Keratinocyte (primary cell): ENCODE measurements at regions not wholly inside any gene's neighbourhood (a gene's known extent, or its start where the extent isn't known, plus 50 kb on each side); places are given as distances from the start of the nearest gene placed in this dataset.

ENCODE experiments used
- DNase-seq: peaks from one replicate; pipeline ENCODE4 v3.0.0-alpha.2; 2011; ENCODE audit warnings: low read depth, missing footprints, low spot score
- FAIRE-seq: peaks from 2 replicates; lab custom pipeline; 2011; peaks lifted over from hg19 to GRCh38; lab: Jason Lieb, UNC
- H2AFZ ChIP-seq: 2 replicates; pipeline ENCODE4 v1.6.0; 2012; ENCODE audit warnings: low read length, control low read depth, inconsistent platforms; ENCODE audit not compliant: control insufficient read depth
- H3K27ac ChIP-seq: 2 replicates; pipeline ENCODE4 v1.5.1; 2011; ENCODE audit warnings: low read length; ENCODE audit not compliant: control insufficient read depth, insufficient read depth
- H3K27me3 ChIP-seq: 3 replicates; pipeline ENCODE4 v1.6.0; 2011; ENCODE audit warnings: low read length; ENCODE audit not compliant: control insufficient read depth, insufficient read depth; ENCODE audit errors: extremely low read depth
- H3K36me3 ChIP-seq, 2 experiments: 2 replicates in 1 of 2; 3 replicates in 1 of 2; pipeline ENCODE4 v1.5.1; 2011; ENCODE audit warnings: low read length in 2 of 2, mild to moderate bottlenecking in 1 of 2; ENCODE audit not compliant: control insufficient read depth in 2 of 2, insufficient read depth in 2 of 2; ENCODE audit errors: extremely low read depth in 1 of 2
- H3K4me1 ChIP-seq: 3 replicates; pipeline ENCODE4 v1.5.1; 2011; ENCODE audit warnings: low read length; ENCODE audit not compliant: control insufficient read depth, insufficient read depth; ENCODE audit errors: extremely low read depth
- H3K4me2 ChIP-seq: 3 replicates; pipeline ENCODE4 v1.6.0; 2011; ENCODE audit warnings: low read depth, low read length; ENCODE audit not compliant: control insufficient read depth, insufficient read depth; ENCODE audit errors: extremely low read depth
- H3K4me3 ChIP-seq, 3 experiments: fragments of 200-600 bp in 1 of 3; sonication (generic) in 1 of 3; 2 replicates in 2 of 3; 3 replicates in 1 of 3; pipeline ENCODE4 v1.5.1; 2011 to 2016; ENCODE audit warnings: low read length in 3 of 3, mild to moderate bottlenecking in 3 of 3, control low read depth in 2 of 3, inconsistent platforms in 1 of 3, low read depth in 1 of 3, mixed read lengths in 1 of 3, mixed run types in 1 of 3, moderate library complexity in 1 of 3; ENCODE audit not compliant: control insufficient read depth in 2 of 3, insufficient read depth in 2 of 3; ENCODE audit errors: extremely low read depth in 1 of 3
- H3K79me2 ChIP-seq: 2 replicates; pipeline ENCODE4 v1.6.0; 2012; ENCODE audit warnings: low read length; ENCODE audit not compliant: control insufficient read depth, insufficient read depth
- H3K9ac ChIP-seq: 3 replicates; pipeline ENCODE4 v1.6.0; 2011; ENCODE audit warnings: low read length; ENCODE audit not compliant: control insufficient read depth, insufficient read depth; ENCODE audit errors: extremely low read depth
- H3K9me1 ChIP-seq: 3 replicates; pipeline ENCODE4 v1.6.0; 2011; ENCODE audit warnings: low read length; ENCODE audit not compliant: control insufficient read depth, insufficient read depth; ENCODE audit errors: extremely low read depth
- H3K9me3 ChIP-seq: 2 replicates; pipeline ENCODE4 v1.5.1; 2012; ENCODE audit warnings: low read depth, low read length; ENCODE audit not compliant: control insufficient read depth
- H4K20me1 ChIP-seq: 3 replicates; pipeline ENCODE4 v1.6.0; 2011; ENCODE audit warnings: low read length; ENCODE audit not compliant: control insufficient read depth, insufficient read depth; ENCODE audit errors: extremely low read depth
- CTCF ChIP-seq, 3 experiments: IDR thresholded peaks in 1 of 3; conservative IDR thresholded peaks in 1 of 3; optimal IDR thresholded peaks in 1 of 3; 2 replicates in 2 of 3; 3 replicates in 1 of 3; pipeline versions ENCODE3 to v1.5.1; 2011; ENCODE audit warnings: low read length in 3 of 3, mild to moderate bottlenecking in 3 of 3, moderate library complexity in 2 of 3, control low read depth in 1 of 3, inconsistent platforms in 1 of 3; ENCODE audit not compliant: insufficient read depth in 2 of 3; ENCODE audit errors: extremely low read depth in 1 of 3
- EZH2 ChIP-seq: IDR thresholded peaks from one replicate; pipeline ENCODE4 v1.6.1; 2012; ENCODE audit warnings: inconsistent platforms, mild to moderate bottlenecking, low read length, moderate library complexity
- dilution Hi-C: fragments of 300-500 bp; cut with MboI; formaldehyde crosslinking; loops from one replicate; pipeline ENCODE4 v1.7.0; 2020; ENCODE audit warnings: low sequenced_read_pairs; ENCODE audit not compliant: extremely low pct_ligation_motif_present

GRCh38 chr5:125311743-125312142 lies 565.3 kb upstream of the ZNF608 start:
- peaks cover 19% of the 10 kb centered on the region for H3K4me1 ChIP-seq
- dilution Hi-C loops: no loop called here

GRCh38 chr5:125313555-125313954 lies 567.1 kb upstream of the ZNF608 start:
- TF ChIP-seq CTCF (optimal IDR thresholded peaks at IDR 0.05 in 1 of 3, IDR thresholded peaks at IDR 0.05 in 1 of 3, conservative IDR thresholded peaks at IDR 0.05 in 1 of 3; ENCODE audit: extremely low read depth in 1 of 3, insufficient read depth in 2 of 3, low read length in 3 of 3): no peak
- TF ChIP-seq EZH2: no peak
- Histone ChIP-seq H3K79me2 (no peaks in the 10 kb centered on the region), H2AFZ (no peak overlapping the region), H3K27me3 (no peaks in the 10 kb centered on the region), H3K27ac (no peak overlapping the region), H3K4me1 (peaks cover 19% of the 10 kb centered on the region), H4K20me1 (no peaks in the 10 kb centered on the region), H3K4me2 (no peak overlapping the region), H3K9me1 (no peaks in the 10 kb centered on the region), H3K36me3 (no peaks in the 10 kb centered on the region), H3K4me3 (no peak overlapping the region), H3K9ac (no peak overlapping the region), H3K9me3 (peaks cover 4% of the 10 kb centered on the region)
- no peak for FAIRE-seq
- DNase-seq: no peak
- dilution Hi-C loops: no loop called here

More at GRCh38 chr5:125311743-125312142, 565.3 kb upstream of the ZNF608 start:
- H3K27me3 ChIP-seq: no peaks in the 10 kb centered on the region
- no peaks in the 10 kb centered on the region for H4K20me1 ChIP-seq
- FAIRE-seq (peak; percentile 76), DNase-seq (peak; percentile 48)
- H3K9me3 ChIP-seq: peaks cover 4% of the 10 kb centered on the region
- peak overlapping the region; percentile 44 for H3K4me2 ChIP-seq
- H3K9ac ChIP-seq: no peak overlapping the region
- no peaks in the 10 kb centered on the region for H3K9me1 ChIP-seq
- peak overlapping the region; percentile 84 for H3K27ac ChIP-seq
- no peaks in the 10 kb centered on the region for H3K79me2 ChIP-seq
- no peaks in the 10 kb centered on the region for H3K36me3 ChIP-seq
- H3K4me3 ChIP-seq: no peak overlapping the region
- TF ChIP-seq CTCF (optimal IDR thresholded peaks at IDR 0.05 in 1 of 3, IDR thresholded peaks at IDR 0.05 in 1 of 3, conservative IDR thresholded peaks at IDR 0.05 in 1 of 3; ENCODE audit: extremely low read depth in 1 of 3, insufficient read depth in 2 of 3, low read length in 3 of 3) (no peak), EZH2 (no peak)
- no peak overlapping the region for H2AFZ ChIP-seq
